ENCODE measurements at regions not wholly inside any gene's neighbourhood (a gene's known extent, or its start where the extent isn't known, plus 50 kb on each side); places are given as distances from the start of the nearest gene placed in this dataset.

GRCh38 chr21:31583498-31583897 is 76.0 kb upstream of the SOD1 start:
- no peak overlapping the region for H3K14ac ChIP-seq (ENCODE audit: insufficient read depth, low read length)
- H3K4me2 ChIP-seq (ENCODE audit: insufficient read depth, insufficient read length, low read length), result no peak overlapping the region
- no peaks in the 10 kb centered on the region for H3K27me3 Mint-ChIP-seq (ENCODE audit: low read depth)
- H2BK15ac ChIP-seq (ENCODE audit: low read depth, low read length), result no peak overlapping the region
- H3K23me2 ChIP-seq (ENCODE audit: insufficient read length, low read depth, low read length, poor library complexity, severe bottlenecking), result no peaks in the 10 kb centered on the region
- H3K23ac ChIP-seq (ENCODE audit: insufficient read length, low read depth, low read length), result no peak overlapping the region
- no peak overlapping the region for H3K27ac ChIP-seq (ENCODE audit: insufficient read length, low read depth, low read length)
- H4K8ac ChIP-seq (replicated peaks; ENCODE audit: insufficient read length, low read depth, low read length), result no peak overlapping the region
- no peaks in the 10 kb centered on the region for H3K79me1 ChIP-seq (ENCODE audit: insufficient read depth, low read depth, low read length, poor library complexity, severe bottlenecking)
- H4K5ac ChIP-seq (ENCODE audit: insufficient read length, low read depth, low read length), result no peak overlapping the region
- DNase-seq, result no peak
- H2BK5ac ChIP-seq (ENCODE audit: insufficient read length, low read length), result no peak overlapping the region
- no peak overlapping the region for H3K56ac ChIP-seq (ENCODE audit: insufficient read length, low read depth, low read length)
- WGBS (ENCODE audit: extremely low coverage, insufficient read length, low lambda C conversion rate), result no CpG with 5 or more reads among the region's 6 CpGs
- no peak overlapping the region for H2AK5ac ChIP-seq (ENCODE audit: insufficient read length, low read length)
- H3K9me3 Mint-ChIP-seq, result no peaks in the 10 kb centered on the region
- H3T11ph ChIP-seq (ENCODE audit: low read length), result no peak overlapping the region
- no peaks in the 10 kb centered on the region for H3K36me3 Mint-ChIP-seq (ENCODE audit: insufficient read depth in 1 of 3, low read depth in 3 of 3)
- H2AFZ ChIP-seq (ENCODE audit: low read length), result no peak overlapping the region
- no peaks in the 10 kb centered on the region for H3K4me1 ChIP-seq (ENCODE audit: insufficient read depth, low read length)
- no peak overlapping the region for H3K4ac ChIP-seq (ENCODE audit: low read depth, low read length)
- no peak overlapping the region for H3K18ac ChIP-seq (ENCODE audit: insufficient read length, low read depth, low read length)
- H3K4me1 Mint-ChIP-seq, result peaks cover 10 to 12% of the 10 kb centered on the region in 2 experiments; a peak in 3 of 4 replicates
- no peak overlapping the region for H2BK20ac ChIP-seq (ENCODE audit: low read depth, low read length, poor library complexity, severe bottlenecking)
- TF ChIP-seq CTCF (conservative IDR thresholded peaks at IDR 0.05), result no peak
- no peak overlapping the region for H2BK12ac ChIP-seq (ENCODE audit: insufficient read length, low read depth, low read length)
- no peaks in the 10 kb centered on the region for H3K27me3 ChIP-seq (ENCODE audit: insufficient read depth, low read length)
- H3K9me3 ChIP-seq (ENCODE audit: control insufficient read depth, low read depth, low read length), result no peaks in the 10 kb centered on the region
- no peak overlapping the region for H3K27ac Mint-ChIP-seq
- H4K91ac ChIP-seq (ENCODE audit: insufficient read length, low read depth, low read length), result no peak overlapping the region
- H3K9ac ChIP-seq (ENCODE audit: extremely low read depth, insufficient read length, low read length), result no peak overlapping the region
- H3K79me2 ChIP-seq (ENCODE audit: insufficient read depth, low read length), result no peaks in the 10 kb centered on the region
- H3K4me3 Mint-ChIP-seq, result no peak overlapping the region
- no peaks in the 10 kb centered on the region for H4K20me1 ChIP-seq (ENCODE audit: control insufficient read depth, insufficient read depth, insufficient read length)
- no peak overlapping the region for H2BK120ac ChIP-seq (ENCODE audit: low read depth, low read length, poor library complexity, severe bottlenecking)
